ENCODE measurements at regions not wholly inside any gene's neighbourhood (a gene's known extent, or its start where the extent isn't known, plus 50 kb on each side); places are given as distances from the start of the nearest gene placed in this dataset.

DNA sequence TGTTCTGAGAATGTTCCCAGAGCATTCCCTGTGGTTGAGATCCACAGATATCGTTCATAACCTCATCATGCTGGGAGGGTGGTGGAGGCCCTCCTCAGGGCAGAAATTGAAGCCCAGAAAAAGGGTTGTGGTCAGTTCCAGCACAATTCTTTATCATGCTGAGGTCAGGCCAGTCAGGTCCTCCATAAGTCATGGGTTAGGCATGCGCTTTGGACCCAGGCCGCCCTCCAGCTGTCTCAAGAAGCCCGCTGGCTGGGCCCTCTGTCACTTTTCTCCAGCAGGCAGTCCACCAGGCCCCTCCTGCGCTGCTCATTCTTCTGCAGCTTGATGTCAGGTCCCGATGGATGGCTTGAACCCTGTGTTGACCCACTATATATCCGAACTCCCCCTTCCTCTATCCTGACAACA lies 151.1 kb upstream of the NT5C1B start:
- no peak for DNase-seq (ENCODE audit: low read depth in 1 of 2, low spot score in 1 of 2)
- Histone ChIP-seq H3K27me3 (ENCODE audit: insufficient read depth, poor library complexity, severe bottlenecking) (peaks cover 2% of the 10 kb centered on the region), H3K27ac (replicated peaks) (no peak overlapping the region), H3K4me3 (replicated peaks; ENCODE audit: insufficient read depth, low read length) (no peak overlapping the region)
- TF ChIP-seq, protein P1, sequence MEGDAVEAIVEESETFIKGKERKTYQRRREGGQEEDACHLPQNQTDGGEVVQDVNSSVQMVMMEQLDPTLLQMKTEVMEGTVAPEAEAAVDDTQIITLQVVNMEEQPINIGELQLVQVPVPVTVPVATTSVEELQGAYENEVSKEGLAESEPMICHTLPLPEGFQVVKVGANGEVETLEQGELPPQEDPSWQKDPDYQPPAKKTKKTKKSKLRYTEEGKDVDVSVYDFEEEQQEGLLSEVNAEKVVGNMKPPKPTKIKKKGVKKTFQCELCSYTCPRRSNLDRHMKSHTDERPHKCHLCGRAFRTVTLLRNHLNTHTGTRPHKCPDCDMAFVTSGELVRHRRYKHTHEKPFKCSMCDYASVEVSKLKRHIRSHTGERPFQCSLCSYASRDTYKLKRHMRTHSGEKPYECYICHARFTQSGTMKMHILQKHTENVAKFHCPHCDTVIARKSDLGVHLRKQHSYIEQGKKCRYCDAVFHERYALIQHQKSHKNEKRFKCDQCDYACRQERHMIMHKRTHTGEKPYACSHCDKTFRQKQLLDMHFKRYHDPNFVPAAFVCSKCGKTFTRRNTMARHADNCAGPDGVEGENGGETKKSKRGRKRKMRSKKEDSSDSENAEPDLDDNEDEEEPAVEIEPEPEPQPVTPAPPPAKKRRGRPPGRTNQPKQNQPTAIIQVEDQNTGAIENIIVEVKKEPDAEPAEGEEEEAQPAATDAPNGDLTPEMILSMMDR (IDR thresholded peaks at IDR 0.05; ENCODE audit: insufficient read depth, low read length), result no peak
- TF ChIP-seq REST (IDR thresholded peaks at IDR 0.05; ENCODE audit: insufficient replicate concordance, low read depth) (no peak), POLR2AphosphoS5 (IDR thresholded peaks at IDR 0.05; ENCODE audit: low read depth) (no peak), SPI1 (IDR thresholded peaks at IDR 0.05; ENCODE audit: borderline replicate concordance, low read depth) (no peak), GABPA (IDR thresholded peaks at IDR 0.05; ENCODE audit: low read depth) (no peak)

DNA sequence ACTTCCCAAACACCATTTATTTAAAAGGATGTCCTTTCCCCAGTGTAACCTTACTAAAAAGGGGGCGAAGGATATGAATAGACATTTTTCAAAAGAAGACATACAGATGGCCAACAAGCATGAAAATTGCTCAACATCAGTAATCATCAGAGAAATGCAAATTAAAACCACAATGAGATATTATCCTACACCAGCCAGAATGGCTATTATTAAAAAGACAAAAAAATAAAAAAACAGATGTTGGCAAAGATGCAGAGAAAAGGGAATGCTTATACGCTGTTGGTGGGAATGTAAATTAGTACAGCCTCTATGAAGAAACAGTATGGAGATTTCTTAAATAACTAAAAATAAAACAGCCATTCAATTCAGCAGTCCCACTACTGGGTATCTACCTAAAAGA lies 142.3 kb upstream of the NT5C1B start:
- Histone ChIP-seq H3K27ac (replicated peaks) (no peak overlapping the region), H3K27me3 (ENCODE audit: insufficient read depth, poor library complexity, severe bottlenecking) (no peaks in the 10 kb centered on the region), H3K4me3 (replicated peaks; ENCODE audit: insufficient read depth, low read length) (no peak overlapping the region)
- DNase-seq (ENCODE audit: low read depth in 1 of 2, low spot score in 1 of 2), result no peak
- TF ChIP-seq POLR2AphosphoS5 (IDR thresholded peaks at IDR 0.05; ENCODE audit: low read depth), result no peak
- no peak for TF ChIP-seq GABPA (IDR thresholded peaks at IDR 0.05; ENCODE audit: low read depth)
- no peak for TF ChIP-seq REST (IDR thresholded peaks at IDR 0.05; ENCODE audit: insufficient replicate concordance, low read depth)
- TF ChIP-seq, protein P1 (IDR thresholded peaks at IDR 0.05; ENCODE audit: insufficient read depth, low read length), result no peak
- no peak for TF ChIP-seq SPI1 (IDR thresholded peaks at IDR 0.05; ENCODE audit: borderline replicate concordance, low read depth)

- TF ChIP-seq POLR2AphosphoS5 (IDR thresholded peaks at IDR 0.05; ENCODE audit: low read depth) (no peak), GABPA (IDR thresholded peaks at IDR 0.05; ENCODE audit: low read depth) (no peak), SPI1 (IDR thresholded peaks at IDR 0.05; ENCODE audit: borderline replicate concordance, low read depth) (no peak), REST (IDR thresholded peaks at IDR 0.05; ENCODE audit: insufficient replicate concordance, low read depth) (no peak)
- TF ChIP-seq, protein P1 (IDR thresholded peaks at IDR 0.05; ENCODE audit: insufficient read depth, low read length), result no peak
- Histone ChIP-seq H3K4me3 (replicated peaks; ENCODE audit: insufficient read depth, low read length) (no peak overlapping the region), H3K27me3 (ENCODE audit: insufficient read depth, poor library complexity, severe bottlenecking) (no peaks in the 10 kb centered on the region), H3K27ac (replicated peaks) (no peak overlapping the region)
- no peak for DNase-seq (ENCODE audit: low read depth in 1 of 2, low spot score in 1 of 2)
Observed at GRCh38 chr2:18724371-18725145, 135.2 kb upstream of the NT5C1B start.
